ENCODE measurements at regions not wholly inside any gene's neighbourhood (a gene's known extent, or its start where the extent isn't known, plus 50 kb on each side); places are given as distances from the start of the nearest gene placed in this dataset.

GRCh38 chr10:108147346-108147745 lies 982.8 kb upstream of the SORCS1 start:
- TF ChIP-seq EP300 (IDR thresholded peaks at IDR 0.05; ENCODE audit: borderline replicate concordance) (no peak), CEBPB (IDR thresholded peaks at IDR 0.05) (no peak), REST (IDR thresholded peaks at IDR 0.05; ENCODE audit: low read depth) (no peak), EGR1 (IDR thresholded peaks at IDR 0.05) (no peak), NFIC (IDR thresholded peaks at IDR 0.05) (no peak), RAD21 (IDR thresholded peaks at IDR 0.05; ENCODE audit: low read depth) (no peak), USF1 (IDR thresholded peaks at IDR 0.05) (no peak), YY1 (IDR thresholded peaks at IDR 0.05; ENCODE audit: low read depth) (no peak), CREB1 (IDR thresholded peaks at IDR 0.05; ENCODE audit: low read depth) (no peak), TAF1 (IDR thresholded peaks at IDR 0.05; ENCODE audit: low read depth) (no peak), TEAD4 (IDR thresholded peaks at IDR 0.05) (no peak), TCF12 (IDR thresholded peaks at IDR 0.05; ENCODE audit: low read depth) (no peak), FOXM1 (IDR thresholded peaks at IDR 0.05; ENCODE audit: borderline replicate concordance, low read depth) (no peak), MAX (IDR thresholded peaks at IDR 0.05) (no peak), ZBTB7A (IDR thresholded peaks at IDR 0.05; ENCODE audit: low read depth) (no peak)

- TF ChIP-seq TAF1 (IDR thresholded peaks at IDR 0.05; ENCODE audit: low read depth) (no peak), TEAD4 (IDR thresholded peaks at IDR 0.05) (no peak), MAX (IDR thresholded peaks at IDR 0.05) (no peak), EP300 (IDR thresholded peaks at IDR 0.05; ENCODE audit: borderline replicate concordance) (no peak), EGR1 (IDR thresholded peaks at IDR 0.05) (no peak), USF1 (IDR thresholded peaks at IDR 0.05) (no peak), YY1 (IDR thresholded peaks at IDR 0.05; ENCODE audit: low read depth) (no peak), CEBPB (IDR thresholded peaks at IDR 0.05) (no peak)
Measured at GRCh38 chr10:108141064-108141463, 976.6 kb upstream of the SORCS1 start.

- TF ChIP-seq YY1 (IDR thresholded peaks at IDR 0.05; ENCODE audit: low read depth) (no peak), CREB1 (IDR thresholded peaks at IDR 0.05; ENCODE audit: low read depth) (no peak), ZBTB7A (IDR thresholded peaks at IDR 0.05; ENCODE audit: low read depth) (no peak), MAX (IDR thresholded peaks at IDR 0.05) (no peak), USF1 (IDR thresholded peaks at IDR 0.05) (no peak), TCF12 (IDR thresholded peaks at IDR 0.05; ENCODE audit: low read depth) (no peak), EGR1 (IDR thresholded peaks at IDR 0.05) (no peak), NFIC (IDR thresholded peaks at IDR 0.05) (no peak), FOXM1 (IDR thresholded peaks at IDR 0.05; ENCODE audit: borderline replicate concordance, low read depth) (no peak), EP300 (IDR thresholded peaks at IDR 0.05; ENCODE audit: borderline replicate concordance) (no peak), RAD21 (IDR thresholded peaks at IDR 0.05; ENCODE audit: low read depth) (no peak), CEBPB (IDR thresholded peaks at IDR 0.05) (no peak), REST (IDR thresholded peaks at IDR 0.05; ENCODE audit: low read depth) (no peak), TAF1 (IDR thresholded peaks at IDR 0.05; ENCODE audit: low read depth) (no peak), TEAD4 (IDR thresholded peaks at IDR 0.05) (no peak)
Measured at GRCh38 chr10:108132303-108132702, 967.8 kb upstream of the SORCS1 start.

GRCh38 chr10:108130575-108130974 lies 966.1 kb upstream of the SORCS1 start:
- TF ChIP-seq NFIC (IDR thresholded peaks at IDR 0.05) (no peak), TEAD4 (IDR thresholded peaks at IDR 0.05) (no peak), CREB1 (IDR thresholded peaks at IDR 0.05; ENCODE audit: low read depth) (no peak), TCF12 (IDR thresholded peaks at IDR 0.05; ENCODE audit: low read depth) (no peak), YY1 (IDR thresholded peaks at IDR 0.05; ENCODE audit: low read depth) (no peak), CEBPB (IDR thresholded peaks at IDR 0.05) (no peak), RAD21 (IDR thresholded peaks at IDR 0.05; ENCODE audit: low read depth) (no peak), EP300 (IDR thresholded peaks at IDR 0.05; ENCODE audit: borderline replicate concordance) (no peak), MAX (IDR thresholded peaks at IDR 0.05) (no peak), EGR1 (IDR thresholded peaks at IDR 0.05) (no peak), TAF1 (IDR thresholded peaks at IDR 0.05; ENCODE audit: low read depth) (no peak)

GRCh38 chr10:108112218-108112617 lies 947.7 kb upstream of the SORCS1 start:
- TF ChIP-seq EGR1 (IDR thresholded peaks at IDR 0.05) (no peak), TEAD4 (IDR thresholded peaks at IDR 0.05) (no peak), TCF12 (IDR thresholded peaks at IDR 0.05; ENCODE audit: low read depth) (no peak), CEBPB (IDR thresholded peaks at IDR 0.05) (no peak), YY1 (IDR thresholded peaks at IDR 0.05; ENCODE audit: low read depth) (no peak), USF1 (IDR thresholded peaks at IDR 0.05) (no peak), CREB1 (IDR thresholded peaks at IDR 0.05; ENCODE audit: low read depth) (no peak)

Data from Ishikawa (cell line).